ENCODE measurements at regions not wholly inside any gene's neighbourhood (a gene's known extent, or its start where the extent isn't known, plus 50 kb on each side); places are given as distances from the start of the nearest gene placed in this dataset.

- TF ChIP-seq POLR2A (IDR thresholded peaks at IDR 0.05) (no peak), CTCF (IDR thresholded peaks at IDR 0.05) (no peak)
- H3K4me3 ChIP-seq = no peak overlapping the region
- H3K36me3 ChIP-seq = no peaks in the 10 kb centered on the region
- H3K27me3 ChIP-seq = peaks cover 0 to 17% (median 0%) of the 10 kb centered on the region in 4 donors
- intact Hi-C loops (cut with DNase I) = no loop called here
- no peak for DNase-seq
- peaks cover 0 to 17% (median 0%) of the 10 kb centered on the region in 3 donors for H3K4me1 ChIP-seq
- no peak overlapping the region for H3K27ac ChIP-seq
- no peaks in the 10 kb centered on the region for H3K9me3 ChIP-seq
Observed at GRCh38 chr6:169885131-169885530, 133.7 kb downstream of the ERMARD start.

GRCh38 chr6:169884158-169884557 lies 132.7 kb downstream of the ERMARD start:
- Histone ChIP-seq H3K9me3 (no peaks in the 10 kb centered on the region), H3K27ac (no peak overlapping the region), H3K4me1 (peaks cover 0 to 17% (median 0%) of the 10 kb centered on the region in 3 donors), H3K36me3 (no peaks in the 10 kb centered on the region), H3K4me3 (no peak overlapping the region), H3K27me3 (peaks cover 0 to 16% (median 0%) of the 10 kb centered on the region in 4 donors)
- TF ChIP-seq CTCF (IDR thresholded peaks at IDR 0.05) = no peak
- TF ChIP-seq POLR2A (IDR thresholded peaks at IDR 0.05) = no peak
- 75 to 86% methylated on average over 5 of the region's 6 CpGs for WGBS, 2 donors
- intact Hi-C loops (cut with DNase I) = no loop called here
- DNase-seq = no peak

- Histone ChIP-seq H3K27me3 (peaks cover 0 to 16% (median 0%) of the 10 kb centered on the region in 4 donors), H3K4me3 (no peak overlapping the region), H3K27ac (no peak overlapping the region), H3K36me3 (no peaks in the 10 kb centered on the region), H3K9me3 (no peaks in the 10 kb centered on the region), H3K4me1 (peaks cover 0 to 17% (median 0%) of the 10 kb centered on the region in 3 donors)
- DNase-seq = no peak
- TF ChIP-seq POLR2A (IDR thresholded peaks at IDR 0.05) = no peak
- TF ChIP-seq CTCF (IDR thresholded peaks at IDR 0.05) = no peak
- WGBS, 2 donors = 91 to 93% methylated on average over 3 to 10 of the region's 10 CpGs
- intact Hi-C loops (cut with DNase I) = no loop called here
Observed at GRCh38 chr6:169883316-169883715, 131.9 kb downstream of the ERMARD start.

GRCh38 chr6:169881976-169882375 lies 130.6 kb downstream of the ERMARD start:
- H3K27ac ChIP-seq = no peak overlapping the region
- intact Hi-C loops (cut with DNase I) = no loop called here
- TF ChIP-seq CTCF (IDR thresholded peaks at IDR 0.05) (no peak), POLR2A (IDR thresholded peaks at IDR 0.05) (no peak)
- no peak for DNase-seq
- no peaks in the 10 kb centered on the region for H3K36me3 ChIP-seq
- 83 to 87% methylated on average over 10 to 11 of the region's 13 CpGs for WGBS, 2 donors
- H3K27me3 ChIP-seq = peaks cover 0 to 16% (median 0%) of the 10 kb centered on the region in 4 donors
- H3K4me1 ChIP-seq = peaks cover 0 to 5% (median 0%) of the 10 kb centered on the region in 3 donors
- H3K9me3 ChIP-seq = no peaks in the 10 kb centered on the region
- no peak overlapping the region for H3K4me3 ChIP-seq

- Histone ChIP-seq H3K4me3 (no peak overlapping the region), H3K27ac (no peak overlapping the region), H3K27me3 (peaks cover 0 to 16% (median 0%) of the 10 kb centered on the region in 4 donors), H3K36me3 (no peaks in the 10 kb centered on the region), H3K4me1 (no peaks in the 10 kb centered on the region), H3K9me3 (no peaks in the 10 kb centered on the region)
- DNase-seq = no peak
- no peak for TF ChIP-seq CTCF (IDR thresholded peaks at IDR 0.05)
- TF ChIP-seq POLR2A (IDR thresholded peaks at IDR 0.05) = no peak
- 78 to 92% methylated on average over 9 to 10 of the region's 10 CpGs for WGBS, 2 donors
- intact Hi-C loops (cut with DNase I) = no loop called here
Observed at GRCh38 chr6:169881398-169881797, 130.0 kb downstream of the ERMARD start.
